ENCODE measurements at regions not wholly inside any gene's neighbourhood (a gene's known extent, or its start where the extent isn't known, plus 50 kb on each side); places are given as distances from the start of the nearest gene placed in this dataset.

- TF ChIP-seq, protein P1, sequence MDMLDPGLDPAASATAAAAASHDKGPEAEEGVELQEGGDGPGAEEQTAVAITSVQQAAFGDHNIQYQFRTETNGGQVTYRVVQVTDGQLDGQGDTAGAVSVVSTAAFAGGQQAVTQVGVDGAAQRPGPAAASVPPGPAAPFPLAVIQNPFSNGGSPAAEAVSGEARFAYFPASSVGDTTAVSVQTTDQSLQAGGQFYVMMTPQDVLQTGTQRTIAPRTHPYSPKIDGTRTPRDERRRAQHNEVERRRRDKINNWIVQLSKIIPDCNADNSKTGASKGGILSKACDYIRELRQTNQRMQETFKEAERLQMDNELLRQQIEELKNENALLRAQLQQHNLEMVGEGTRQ (IDR thresholded peaks at IDR 0.05; ENCODE audit: borderline replicate concordance, low read depth, low read length): no peak
- TF ChIP-seq MEF2A (IDR thresholded peaks at IDR 0.05; ENCODE audit: borderline replicate concordance, low read depth) (no peak), POLR2AphosphoS5 (IDR thresholded peaks at IDR 0.05; ENCODE audit: low read depth, low read length) (no peak), TEAD4 (IDR thresholded peaks at IDR 0.05; ENCODE audit: borderline replicate concordance, insufficient read depth) (no peak), SMC3 (IDR thresholded peaks at IDR 0.05; ENCODE audit: low read depth, low read length) (no peak)
- TF ChIP-seq, protein P2, sequence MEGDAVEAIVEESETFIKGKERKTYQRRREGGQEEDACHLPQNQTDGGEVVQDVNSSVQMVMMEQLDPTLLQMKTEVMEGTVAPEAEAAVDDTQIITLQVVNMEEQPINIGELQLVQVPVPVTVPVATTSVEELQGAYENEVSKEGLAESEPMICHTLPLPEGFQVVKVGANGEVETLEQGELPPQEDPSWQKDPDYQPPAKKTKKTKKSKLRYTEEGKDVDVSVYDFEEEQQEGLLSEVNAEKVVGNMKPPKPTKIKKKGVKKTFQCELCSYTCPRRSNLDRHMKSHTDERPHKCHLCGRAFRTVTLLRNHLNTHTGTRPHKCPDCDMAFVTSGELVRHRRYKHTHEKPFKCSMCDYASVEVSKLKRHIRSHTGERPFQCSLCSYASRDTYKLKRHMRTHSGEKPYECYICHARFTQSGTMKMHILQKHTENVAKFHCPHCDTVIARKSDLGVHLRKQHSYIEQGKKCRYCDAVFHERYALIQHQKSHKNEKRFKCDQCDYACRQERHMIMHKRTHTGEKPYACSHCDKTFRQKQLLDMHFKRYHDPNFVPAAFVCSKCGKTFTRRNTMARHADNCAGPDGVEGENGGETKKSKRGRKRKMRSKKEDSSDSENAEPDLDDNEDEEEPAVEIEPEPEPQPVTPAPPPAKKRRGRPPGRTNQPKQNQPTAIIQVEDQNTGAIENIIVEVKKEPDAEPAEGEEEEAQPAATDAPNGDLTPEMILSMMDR (IDR thresholded peaks at IDR 0.05): no peak
Measured at GRCh38 chr21:41669533-41669830, 97.4 kb downstream of the RIPK4 start.

All from SK-N-SH (cell line).